ENCODE measurements at regions not wholly inside any gene's neighbourhood (a gene's known extent, or its start where the extent isn't known, plus 50 kb on each side); places are given as distances from the start of the nearest gene placed in this dataset.

DNA sequence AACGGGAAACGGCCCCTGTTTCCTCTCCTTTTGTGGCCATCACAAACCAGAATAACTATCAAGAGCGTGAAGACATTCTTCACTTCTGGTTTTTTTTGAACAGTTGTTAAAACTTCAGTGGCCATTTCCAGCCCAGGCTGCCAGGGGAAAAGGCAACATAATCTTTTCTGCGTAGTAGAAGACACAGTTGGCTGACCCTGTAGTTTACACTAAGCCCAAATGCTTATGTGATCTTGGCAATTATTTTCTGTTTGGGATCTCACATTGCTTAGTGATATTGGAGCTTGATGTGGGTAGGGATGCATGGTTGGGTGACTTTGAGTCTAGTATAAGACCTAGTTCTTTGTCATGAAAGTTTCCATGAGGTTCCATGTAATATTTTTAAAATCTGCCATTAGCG, 449.4 kb upstream of the CDH4 start:
- WGBS, 3 donors = 41 to 42% (median 41%) methylated on average over 5 of the region's 5 CpGs
- TF ChIP-seq, protein P1, sequence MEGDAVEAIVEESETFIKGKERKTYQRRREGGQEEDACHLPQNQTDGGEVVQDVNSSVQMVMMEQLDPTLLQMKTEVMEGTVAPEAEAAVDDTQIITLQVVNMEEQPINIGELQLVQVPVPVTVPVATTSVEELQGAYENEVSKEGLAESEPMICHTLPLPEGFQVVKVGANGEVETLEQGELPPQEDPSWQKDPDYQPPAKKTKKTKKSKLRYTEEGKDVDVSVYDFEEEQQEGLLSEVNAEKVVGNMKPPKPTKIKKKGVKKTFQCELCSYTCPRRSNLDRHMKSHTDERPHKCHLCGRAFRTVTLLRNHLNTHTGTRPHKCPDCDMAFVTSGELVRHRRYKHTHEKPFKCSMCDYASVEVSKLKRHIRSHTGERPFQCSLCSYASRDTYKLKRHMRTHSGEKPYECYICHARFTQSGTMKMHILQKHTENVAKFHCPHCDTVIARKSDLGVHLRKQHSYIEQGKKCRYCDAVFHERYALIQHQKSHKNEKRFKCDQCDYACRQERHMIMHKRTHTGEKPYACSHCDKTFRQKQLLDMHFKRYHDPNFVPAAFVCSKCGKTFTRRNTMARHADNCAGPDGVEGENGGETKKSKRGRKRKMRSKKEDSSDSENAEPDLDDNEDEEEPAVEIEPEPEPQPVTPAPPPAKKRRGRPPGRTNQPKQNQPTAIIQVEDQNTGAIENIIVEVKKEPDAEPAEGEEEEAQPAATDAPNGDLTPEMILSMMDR (IDR thresholded peaks at IDR 0.05) = no peak
- H3K27me3 ChIP-seq (ENCODE audit: insufficient read depth in 3 of 3, low read length in 2 of 3) = no peaks in the 10 kb centered on the region
- no peaks in the 10 kb centered on the region for H3K9me3 ChIP-seq
- no peaks in the 10 kb centered on the region for H3K4me1 ChIP-seq
- ATAC-seq (no peak), DNase-seq (no peak)
- no peaks in the 10 kb centered on the region for H3K36me3 ChIP-seq (ENCODE audit: insufficient read depth in 1 of 2, low read depth in 1 of 2)
- no peak overlapping the region for H3K27ac ChIP-seq
- H3K4me3 ChIP-seq = no peak overlapping the region
- intact Hi-C loops (cut with DNase I) = no loop called here

DNA sequence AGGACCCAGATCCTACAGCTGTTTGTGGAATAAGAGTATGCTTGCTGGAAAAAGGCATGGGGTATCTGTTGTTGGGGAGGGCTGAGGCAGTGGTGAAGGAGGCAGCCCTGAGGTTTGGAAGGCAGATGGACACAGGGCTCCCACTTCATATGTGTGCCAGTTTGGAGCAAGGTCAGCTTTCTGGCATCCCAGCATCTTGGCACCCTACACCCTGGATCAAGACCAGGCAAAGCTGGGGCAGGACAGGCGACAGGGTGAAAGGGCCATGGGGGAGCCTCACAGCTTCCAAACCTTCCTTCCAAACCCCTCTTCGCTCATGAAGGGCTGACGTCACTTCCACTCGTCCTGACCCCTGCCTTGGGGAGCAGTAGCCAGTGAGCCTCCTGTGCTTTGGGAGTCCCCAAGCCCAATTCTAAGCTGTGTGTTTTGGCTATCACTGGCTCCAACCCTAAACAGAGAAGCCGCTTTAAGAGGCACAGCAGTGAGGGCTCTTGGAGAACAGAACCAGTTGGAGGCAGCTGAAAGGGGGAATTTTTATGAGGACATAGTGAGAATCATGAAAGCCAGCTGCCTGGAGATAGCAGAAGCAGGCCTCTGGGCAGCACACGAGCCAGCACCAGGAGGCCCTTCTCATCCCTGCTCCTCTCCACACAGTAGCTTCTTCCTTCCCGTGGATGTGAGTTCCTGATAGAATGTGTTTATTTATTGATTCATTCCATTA, 448.6 kb upstream of the CDH4 start:
- Histone ChIP-seq H3K27me3 (ENCODE audit: insufficient read depth in 3 of 3, low read length in 2 of 3) (no peaks in the 10 kb centered on the region), H3K27ac (no peak overlapping the region)

DNA sequence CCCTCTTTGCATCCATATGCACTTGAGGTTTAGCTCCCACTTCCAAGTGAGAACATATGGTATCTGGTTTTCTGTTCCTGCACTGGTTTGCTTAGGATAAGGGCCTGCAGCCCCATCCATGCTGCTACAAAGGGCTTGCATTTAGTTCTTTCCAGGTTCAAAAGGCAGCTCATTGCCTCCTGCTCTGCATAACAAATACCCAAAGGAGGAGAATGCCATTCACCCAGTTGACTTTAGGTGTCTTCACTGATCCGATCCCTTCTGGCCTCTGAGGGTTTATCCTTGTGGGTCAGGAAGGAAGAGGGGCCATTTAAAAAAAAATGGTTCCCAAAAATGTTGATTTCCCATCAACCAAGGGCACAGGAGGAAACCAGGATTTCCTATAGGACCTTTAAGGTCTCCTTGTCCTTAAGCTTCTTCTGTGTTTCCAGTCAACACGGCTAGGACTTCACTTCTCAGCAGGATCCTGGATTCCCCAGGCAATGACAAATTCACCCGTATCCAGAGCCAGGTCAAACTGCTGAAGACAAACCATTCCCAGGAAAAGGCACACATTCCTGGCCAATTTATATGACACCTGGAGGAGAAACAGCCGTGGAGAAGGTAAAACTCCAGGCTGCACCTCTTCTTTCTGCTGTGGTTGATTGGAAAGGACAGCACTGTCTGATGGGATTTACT, 447.7 kb upstream of the CDH4 start:
- H3K36me3 ChIP-seq (ENCODE audit: insufficient read depth in 1 of 2, low read depth in 1 of 2) = no peaks in the 10 kb centered on the region
- H3K27ac ChIP-seq = no peak overlapping the region
- no peaks in the 10 kb centered on the region for H3K9me3 ChIP-seq
- WGBS, 3 donors = 69 to 75% (median 73%) methylated on average over 4 of the region's 4 CpGs
- H3K4me1 ChIP-seq = no peaks in the 10 kb centered on the region
- H3K27me3 ChIP-seq (ENCODE audit: insufficient read depth in 3 of 3, low read length in 2 of 3) = no peaks in the 10 kb centered on the region
- DNase-seq (no peak), ATAC-seq (no peak)
- H3K4me3 ChIP-seq = no peak overlapping the region
- intact Hi-C loops (cut with DNase I) = no loop called here
- TF ChIP-seq, protein P1 (IDR thresholded peaks at IDR 0.05) = no peak

More for the DNA sequence above, 448.6 kb upstream of the CDH4 start:
- no peak for DNase-seq
- WGBS, 3 donors = 37 to 61% (median 48%) methylated on average over 7 of the region's 7 CpGs
- ATAC-seq = no peak
- TF ChIP-seq, protein P1 (IDR thresholded peaks at IDR 0.05) = no peak
- Histone ChIP-seq H3K4me1 (no peaks in the 10 kb centered on the region), H3K4me3 (no peak overlapping the region), H3K9me3 (no peaks in the 10 kb centered on the region), H3K36me3 (ENCODE audit: insufficient read depth in 1 of 2, low read depth in 1 of 2) (no peaks in the 10 kb centered on the region)
- intact Hi-C loops (cut with DNase I) = no loop called here

DNA sequence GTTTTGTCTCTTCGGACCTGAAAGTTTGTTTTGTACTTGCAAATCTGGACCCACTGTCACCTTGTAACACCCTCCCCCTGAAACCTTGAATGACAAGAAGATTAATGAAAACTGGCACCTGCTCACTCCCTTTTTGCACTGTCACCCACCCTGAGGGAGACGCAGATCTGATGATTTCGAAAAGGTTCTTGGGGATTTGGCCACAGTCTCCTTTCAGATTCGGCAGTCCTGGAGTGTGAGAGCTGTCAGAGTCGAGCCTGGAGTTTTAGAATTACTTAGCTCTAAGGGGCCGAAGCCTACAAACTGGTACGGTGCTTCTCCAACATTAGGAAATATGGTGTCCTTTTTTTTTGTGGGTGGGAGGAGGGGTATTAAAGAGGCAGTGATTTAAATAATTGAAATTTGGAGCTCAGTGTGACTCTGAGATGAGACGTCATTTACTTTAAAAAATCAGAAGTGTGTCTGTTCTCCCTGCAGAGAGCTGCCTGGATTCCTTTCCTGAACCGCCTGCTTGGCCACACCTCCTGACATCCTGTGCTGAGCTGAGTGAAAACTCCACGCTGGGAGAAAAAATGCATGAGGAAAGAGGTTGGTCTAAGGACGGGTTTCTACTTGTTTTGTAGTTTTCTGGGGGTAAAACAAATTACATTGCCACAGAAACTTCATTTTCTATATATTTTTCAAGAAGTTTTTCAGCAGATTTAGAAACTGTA, 447.0 kb upstream of the CDH4 start:
- Histone ChIP-seq H3K27me3 (ENCODE audit: insufficient read depth in 3 of 3, low read length in 2 of 3) (no peaks in the 10 kb centered on the region), H3K4me3 (no peak overlapping the region), H3K27ac (no peak overlapping the region), H3K36me3 (ENCODE audit: insufficient read depth in 1 of 2, low read depth in 1 of 2) (no peaks in the 10 kb centered on the region), H3K4me1 (no peaks in the 10 kb centered on the region), H3K9me3 (no peaks in the 10 kb centered on the region)
- DNase-seq = no peak
- 27 to 54% (median 33%) methylated on average over 11 of the region's 11 CpGs for WGBS, 3 donors
- no peak for ATAC-seq
- TF ChIP-seq, protein P1 (IDR thresholded peaks at IDR 0.05) = no peak
- intact Hi-C loops (cut with DNase I) = no loop called here
